SK-N-MC (cell line): ENCODE measurements at regions not wholly inside any gene's neighbourhood (a gene's known extent, or its start where the extent isn't known, plus 50 kb on each side); places are given as distances from the start of the nearest gene placed in this dataset.
"Not testable (repeated sequence)": the region's sequence is repeated elsewhere in the genome, so short reads cannot be mapped to it uniquely, and the experiment has no call there.

Experiments
- DNase-seq: peaks from one replicate; pipeline ENCODE4 v3.0.0-alpha.2; 2011; ENCODE audit warnings: low read depth, low spot score
- H3K27ac ChIP-seq: fragments of 200-600 bp; sonication (generic); 2 replicates; pipeline ENCODE4 v1.5.1; 2016; ENCODE audit warnings: mixed run types
- H3K36me3 ChIP-seq: fragments of 200-600 bp; sonication (generic); 2 replicates; pipeline ENCODE4 v1.6.1; 2017; ENCODE audit warnings: antibody characterized with exemption, low read length, mixed read lengths; ENCODE audit not compliant: insufficient read depth
- H3K4me3 ChIP-seq: fragments of 200-600 bp; sonication (generic); 2 replicates; pipeline ENCODE4 v1.5.1; 2016
- H3K9ac ChIP-seq: fragments of 200-600 bp; sonication (generic); 2 replicates; pipeline ENCODE4 v1.8.0; 2017; ENCODE audit warnings: mixed run types, mixed read lengths; ENCODE audit not compliant: insufficient read length
- H3K9me3 ChIP-seq: fragments of 200-600 bp; sonication (generic); 2 replicates; pipeline ENCODE4 v1.6.1; 2017; ENCODE audit warnings: low read depth, mild to moderate bottlenecking, antibody characterized with exemption, low read length, moderate library complexity, mixed read lengths
- EZH2 ChIP-seq: fragments of 200-600 bp; sonication (generic); IDR thresholded peaks from one replicate; pipeline ENCODE4 v1.6.1; 2017; ENCODE audit warnings: antibody characterized with exemption
- FOXP2 ChIP-seq: optimal IDR thresholded peaks from 2 replicates; pipeline ENCODE3; 2011; ENCODE audit warnings: mild to moderate bottlenecking, moderate library complexity; ENCODE audit not compliant: insufficient read depth; ENCODE audit errors: extremely low read length, control extremely low read depth
- POLR2AphosphoS5 ChIP-seq: IDR thresholded peaks from 2 replicates; pipeline ENCODE4 v1.6.1; 2012; ENCODE audit warnings: mild to moderate bottlenecking, low read depth, low read length, borderline replicate concordance

- H3K9ac ChIP-seq, result no peak overlapping the region
- H3K4me3 ChIP-seq, result no peak overlapping the region
- H3K36me3 ChIP-seq, result no peaks in the 10 kb centered on the region
- TF ChIP-seq EZH2 (no peak), POLR2AphosphoS5 (no peak), FOXP2 (no peak)
- DNase-seq, result no peak
- no peak overlapping the region for H3K27ac ChIP-seq
- no peaks in the 10 kb centered on the region for H3K9me3 ChIP-seq
These were observed 118.2 kb upstream of the TSC22D1 start for GRCh38 chr13:44694291-44694690.

- DNase-seq, result no peak
- no peaks in the 10 kb centered on the region for H3K36me3 ChIP-seq
- H3K9me3 ChIP-seq, result no peaks in the 10 kb centered on the region
- no peak overlapping the region for H3K4me3 ChIP-seq
- TF ChIP-seq EZH2, result no peak
- H3K27ac ChIP-seq, result no peak overlapping the region
- no peak overlapping the region for H3K9ac ChIP-seq
These were observed 117.1 kb upstream of the TSC22D1 start for GRCh38 chr13:44693156-44693764.

GRCh38 chr13:44692173-44692713 is 116.1 kb upstream of the TSC22D1 start:
- no peak overlapping the region for H3K9ac ChIP-seq
- H3K36me3 ChIP-seq, result no peaks in the 10 kb centered on the region
- DNase-seq, result peak; percentile 20
- no peak overlapping the region for H3K4me3 ChIP-seq
- H3K27ac ChIP-seq, result no peak overlapping the region
- TF ChIP-seq FOXP2 (no peak), EZH2 (no peak), POLR2AphosphoS5 (peak; percentile 74)
- H3K9me3 ChIP-seq, result no peaks in the 10 kb centered on the region

- H3K9ac ChIP-seq, result no peak overlapping the region
- no peaks in the 10 kb centered on the region for H3K9me3 ChIP-seq
- TF ChIP-seq FOXP2 (no peak), EZH2 (no peak), POLR2AphosphoS5 (no peak)
- no peak overlapping the region for H3K4me3 ChIP-seq
- H3K27ac ChIP-seq, result no peak overlapping the region
- DNase-seq, result no peak
- no peaks in the 10 kb centered on the region for H3K36me3 ChIP-seq
These were observed 114.2 kb upstream of the TSC22D1 start for GRCh38 chr13:44690376-44690775.

- Histone ChIP-seq H3K27ac (no peak overlapping the region), H3K9me3 (no peaks in the 10 kb centered on the region), H3K4me3 (no peak overlapping the region), H3K9ac (no peak overlapping the region), H3K36me3 (no peaks in the 10 kb centered on the region)
- no peak for TF ChIP-seq EZH2
- no peak for TF ChIP-seq FOXP2
- TF ChIP-seq POLR2AphosphoS5, result no peak
- DNase-seq, result no peak
These were observed 112.5 kb upstream of the TSC22D1 start for GRCh38 chr13:44688652-44689051.

GRCh38 chr13:44686531-44686934 is 110.4 kb upstream of the TSC22D1 start:
- Histone ChIP-seq H3K27ac (no peak overlapping the region), H3K9me3 (no peaks in the 10 kb centered on the region), H3K4me3 (no peak overlapping the region), H3K9ac (no peak overlapping the region), H3K36me3 (no peaks in the 10 kb centered on the region)
- DNase-seq, result no peak
- no peak for TF ChIP-seq EZH2
- no peak for TF ChIP-seq FOXP2
- TF ChIP-seq POLR2AphosphoS5, result no peak

GRCh38 chr13:44685641-44686040 is 109.5 kb upstream of the TSC22D1 start:
- DNase-seq, result no peak
- TF ChIP-seq POLR2AphosphoS5 (no peak), FOXP2 (no peak), EZH2 (no peak)
- Histone ChIP-seq H3K27ac (no peak overlapping the region), H3K9me3 (no peaks in the 10 kb centered on the region), H3K4me3 (no peak overlapping the region), H3K36me3 (no peaks in the 10 kb centered on the region), H3K9ac (no peak overlapping the region)

GRCh38 chr13:44682416-44682815 is 106.3 kb upstream of the TSC22D1 start:
- H3K4me3 ChIP-seq, H3K27ac ChIP-seq, H3K36me3 ChIP-seq, H3K9ac ChIP-seq, H3K9me3 ChIP-seq, DNase-seq: not testable (repeated sequence)

- TF ChIP-seq POLR2AphosphoS5 (no peak), FOXP2 (no peak), EZH2 (no peak)
- Histone ChIP-seq H3K36me3 (no peaks in the 10 kb centered on the region), H3K27ac (no peak overlapping the region), H3K9ac (no peak overlapping the region), H3K9me3 (no peaks in the 10 kb centered on the region), H3K4me3 (no peak overlapping the region)
- DNase-seq, result no peak
These were observed 104.7 kb upstream of the TSC22D1 start for GRCh38 chr13:44680746-44681355.
